Left lung (tissue), 4 donors: ENCODE measurements at regions not wholly inside any gene's neighbourhood (a gene's known extent, or its start where the extent isn't known, plus 50 kb on each side); places are given as distances from the start of the nearest gene placed in this dataset.

Source experiments
- ATAC-seq: fragments of 200-7000 bp; cut with Tn5 transposase; one replicate; pipeline ENCODE4 v1.9.1; 2020; ENCODE audit warnings: moderate library complexity
- DNase-seq, 4 donors: peaks; one replicate each; pipeline ENCODE4 v3.0.0-alpha.2; 2013 to 2020
- H3K27ac ChIP-seq, 2 donors: fragments of 200-600 bp; sonication (generic) in 1 of 2; one replicate each; pipeline versions ENCODE4 v1.5.0 to v1.8.0; 2020 to 2021
- H3K27me3 ChIP-seq, 2 donors: fragments of 200-600 bp; sonication (generic) in 1 of 2; one replicate each; pipeline versions ENCODE4 v1.5.0 to v1.8.0; 2020 to 2021
- H3K36me3 ChIP-seq, 2 donors: fragments of 200-600 bp; sonication (generic) in 1 of 2; one replicate each; pipeline versions ENCODE4 v1.5.0 to v1.8.0; 2020 to 2021
- H3K4me1 ChIP-seq, 2 donors: fragments of 200-600 bp; one replicate each; pipeline ENCODE4 v1.8.0; 2021
- H3K4me3 ChIP-seq, 2 donors: fragments of 200-600 bp; sonication (generic) in 1 of 2; one replicate each; pipeline versions ENCODE4 v1.5.0 to v1.8.0; 2020 to 2021; ENCODE audit warnings: mild to moderate bottlenecking in 1 of 2
- H3K9me3 ChIP-seq, 2 donors: fragments of 200-600 bp; sonication (generic) in 1 of 2; one replicate each; pipeline versions ENCODE4 v1.5.0 to v1.8.0; 2020 to 2021
- intact Hi-C, 2 donors: fragments of 100-400 bp; cut with DNase I; formaldehyde crosslinking; loops; one replicate each; pipeline versions ENCODE4 v1.11.2 to v1.14.2; 2022
- TF ChIP-seq, protein P1 (sequence below), 2 donors: fragments of 200-600 bp; sonication (generic) in 1 of 2; IDR thresholded peaks; one replicate each; pipeline versions ENCODE4 v1.5.0 to v1.8.0; 2021; ENCODE audit warnings: antibody characterized with exemption in 2 of 2
- donor health status: DM: no; HTN: yes; CAD: no.
- donor health status: DM: no; HTN: no; CAD: no.

DNA sequence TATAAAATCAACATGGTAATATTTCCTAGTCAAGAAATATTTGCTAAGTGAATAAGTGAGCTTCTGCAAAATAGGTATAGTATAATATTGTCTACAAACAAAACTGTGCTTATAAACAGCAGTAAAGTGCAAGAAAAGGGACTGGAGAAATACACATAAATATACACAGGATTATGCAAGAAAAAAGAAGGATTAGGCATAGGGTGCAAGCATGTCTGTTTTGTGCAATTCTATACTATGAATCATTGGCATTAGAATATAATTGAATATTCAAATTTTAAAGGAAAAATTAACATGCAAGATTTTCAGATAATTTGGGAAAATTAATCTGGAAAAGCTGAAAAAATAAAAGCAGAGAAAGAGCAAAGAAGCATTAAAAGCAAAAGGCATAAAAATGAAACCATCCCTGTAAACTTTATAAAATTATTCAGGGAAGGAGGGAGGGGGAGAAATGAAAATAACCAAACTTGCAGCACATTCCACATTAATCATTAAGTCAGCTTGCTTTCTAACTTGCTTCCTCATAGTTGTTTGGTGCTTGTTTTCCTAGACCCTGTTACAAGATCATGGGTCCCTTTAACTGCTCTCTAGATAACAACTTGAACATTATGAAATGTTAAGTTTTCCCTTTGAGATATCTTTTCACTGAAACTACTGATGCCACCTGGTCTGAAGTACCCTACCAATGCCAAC lies 147.4 kb upstream of the STAC start:
- no peaks in the 10 kb centered on the region for H3K36me3 ChIP-seq
- intact Hi-C loops, result no loop called here
- no peak overlapping the region for H3K27ac ChIP-seq
- H3K9me3 ChIP-seq, result peaks cover 0 to 18% of the 10 kb centered on the region in 2 donors
- TF ChIP-seq, protein P1, sequence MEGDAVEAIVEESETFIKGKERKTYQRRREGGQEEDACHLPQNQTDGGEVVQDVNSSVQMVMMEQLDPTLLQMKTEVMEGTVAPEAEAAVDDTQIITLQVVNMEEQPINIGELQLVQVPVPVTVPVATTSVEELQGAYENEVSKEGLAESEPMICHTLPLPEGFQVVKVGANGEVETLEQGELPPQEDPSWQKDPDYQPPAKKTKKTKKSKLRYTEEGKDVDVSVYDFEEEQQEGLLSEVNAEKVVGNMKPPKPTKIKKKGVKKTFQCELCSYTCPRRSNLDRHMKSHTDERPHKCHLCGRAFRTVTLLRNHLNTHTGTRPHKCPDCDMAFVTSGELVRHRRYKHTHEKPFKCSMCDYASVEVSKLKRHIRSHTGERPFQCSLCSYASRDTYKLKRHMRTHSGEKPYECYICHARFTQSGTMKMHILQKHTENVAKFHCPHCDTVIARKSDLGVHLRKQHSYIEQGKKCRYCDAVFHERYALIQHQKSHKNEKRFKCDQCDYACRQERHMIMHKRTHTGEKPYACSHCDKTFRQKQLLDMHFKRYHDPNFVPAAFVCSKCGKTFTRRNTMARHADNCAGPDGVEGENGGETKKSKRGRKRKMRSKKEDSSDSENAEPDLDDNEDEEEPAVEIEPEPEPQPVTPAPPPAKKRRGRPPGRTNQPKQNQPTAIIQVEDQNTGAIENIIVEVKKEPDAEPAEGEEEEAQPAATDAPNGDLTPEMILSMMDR (IDR thresholded peaks at IDR 0.05), result no peak
- no peak overlapping the region for H3K4me3 ChIP-seq
- H3K4me1 ChIP-seq, result no peaks in the 10 kb centered on the region
- H3K27me3 ChIP-seq, result no peaks in the 10 kb centered on the region
- ATAC-seq (no peak), DNase-seq (no peak)

DNA sequence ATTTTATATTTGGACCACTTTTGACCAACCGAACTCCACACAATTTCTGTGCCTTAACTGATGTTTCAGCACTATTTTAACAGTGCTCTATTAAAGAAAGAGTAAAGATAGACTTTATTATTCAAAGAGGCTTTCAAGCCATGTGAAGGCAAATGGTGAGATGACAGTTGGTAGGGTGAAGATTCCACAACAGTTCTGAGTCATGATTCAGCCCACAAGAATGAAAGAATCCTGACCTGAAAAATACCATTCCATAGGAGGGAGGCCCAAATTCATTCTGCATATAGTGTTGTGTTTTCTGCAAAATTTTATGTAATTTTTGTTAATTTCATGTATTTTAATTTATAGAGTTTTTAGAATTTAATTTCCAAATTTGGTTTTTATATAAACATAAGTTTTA lies 135.6 kb upstream of the STAC start:
- DNase-seq (no peak), ATAC-seq (no peak)
- Histone ChIP-seq H3K4me3 (no peak overlapping the region), H3K27me3 (no peaks in the 10 kb centered on the region), H3K36me3 (no peaks in the 10 kb centered on the region), H3K4me1 (no peaks in the 10 kb centered on the region), H3K27ac (no peak overlapping the region), H3K9me3 (no peaks in the 10 kb centered on the region)
- TF ChIP-seq, protein P1 (IDR thresholded peaks at IDR 0.05), result no peak
- intact Hi-C loops, result no loop called here

DNA sequence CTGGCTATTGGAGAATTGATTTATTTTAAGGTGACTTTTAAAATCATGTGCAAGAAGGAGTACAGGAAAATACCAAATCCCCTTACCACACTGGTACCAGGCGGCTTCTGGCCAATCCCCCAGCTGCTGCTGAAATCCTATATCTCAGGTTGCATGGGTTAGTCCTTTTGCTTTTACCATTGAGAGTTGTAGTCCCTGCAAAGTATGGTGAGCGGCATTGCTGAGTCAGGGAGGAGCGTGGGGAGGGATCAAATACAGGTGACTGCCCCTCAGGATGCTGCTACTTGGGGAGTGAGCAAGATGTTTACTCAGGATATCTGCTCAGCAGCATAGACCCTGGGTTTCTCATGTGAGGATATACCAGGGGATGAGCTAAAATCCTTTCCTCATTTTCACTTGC lies 131.9 kb upstream of the STAC start:
- DNase-seq, result no peak
- Histone ChIP-seq H3K36me3 (no peaks in the 10 kb centered on the region), H3K27ac (no peak overlapping the region), H3K4me3 (no peak overlapping the region), H3K4me1 (no peaks in the 10 kb centered on the region), H3K27me3 (no peaks in the 10 kb centered on the region), H3K9me3 (peaks cover 0 to 19% of the 10 kb centered on the region in 2 donors)
- no peak for ATAC-seq
- intact Hi-C loops, result no loop called here
- TF ChIP-seq, protein P1 (IDR thresholded peaks at IDR 0.05), result no peak

DNA sequence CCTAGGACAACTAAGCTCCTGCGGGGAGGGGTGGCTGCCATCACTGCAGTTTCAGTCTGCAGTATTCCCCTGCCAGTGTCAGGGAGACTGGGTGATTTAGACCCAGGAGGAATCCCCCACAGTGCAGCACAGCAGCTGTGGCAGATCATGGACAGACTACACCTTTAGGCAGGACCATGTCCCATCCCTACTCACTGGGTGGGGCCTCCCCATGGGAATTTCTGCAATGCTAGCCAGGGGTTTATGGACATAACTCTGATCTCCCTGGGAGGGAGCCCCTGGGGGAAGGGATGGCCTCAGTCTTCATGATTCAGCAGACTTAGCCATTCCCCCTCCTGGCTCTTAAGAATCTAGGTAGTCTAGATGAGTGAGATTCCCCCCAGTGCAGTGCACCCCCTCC lies 130.1 kb upstream of the STAC start:
- Histone ChIP-seq H3K27ac (no peak overlapping the region), H3K27me3 (no peaks in the 10 kb centered on the region), H3K9me3 (peaks cover 0 to 21% of the 10 kb centered on the region in 2 donors), H3K4me1 (no peaks in the 10 kb centered on the region), H3K4me3 (no peak overlapping the region), H3K36me3 (no peaks in the 10 kb centered on the region)
- DNase-seq, result no peak
- intact Hi-C loops, result no loop called here
- no peak for ATAC-seq
- TF ChIP-seq, protein P1 (IDR thresholded peaks at IDR 0.05), result no peak

DNA sequence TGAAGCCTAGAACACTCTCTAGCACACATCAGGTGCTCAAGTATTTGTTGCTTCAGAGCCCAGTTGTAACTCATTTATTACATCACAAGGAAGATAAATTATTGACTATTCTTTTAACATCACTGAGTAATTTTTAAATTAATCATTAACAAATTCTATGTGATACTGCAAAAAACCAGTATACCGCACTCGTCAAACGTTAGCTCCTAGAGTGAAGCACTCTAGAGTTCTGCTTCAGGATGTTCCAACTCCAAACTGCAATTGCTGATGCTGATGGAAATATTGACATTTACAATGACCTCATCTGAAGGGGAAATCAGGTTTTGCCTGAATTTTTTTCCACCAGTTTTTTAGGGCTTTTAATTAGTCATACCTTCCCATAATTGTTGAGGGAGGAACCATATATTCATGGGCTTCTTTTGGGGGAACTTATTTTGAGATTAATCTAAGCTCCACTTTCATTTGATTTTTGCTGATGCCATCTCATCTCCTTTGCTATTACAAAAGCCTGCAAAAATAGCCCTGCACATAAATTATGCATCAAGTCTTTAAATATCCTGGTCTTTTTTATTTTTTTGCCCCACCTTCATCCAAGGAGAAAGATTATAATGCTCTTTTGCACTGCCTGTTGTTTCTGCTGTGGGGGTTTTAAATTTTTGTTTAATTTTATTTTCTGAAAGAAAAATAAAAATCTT lies 123.0 kb upstream of the STAC start:
- no peak for ATAC-seq
- Histone ChIP-seq H3K36me3 (no peaks in the 10 kb centered on the region), H3K9me3 (peaks cover 0 to 15% of the 10 kb centered on the region in 2 donors), H3K27ac (no peak overlapping the region), H3K4me1 (no peaks in the 10 kb centered on the region), H3K4me3 (no peak overlapping the region), H3K27me3 (no peaks in the 10 kb centered on the region)
- intact Hi-C loops, result no loop called here
- DNase-seq, result no peak
- TF ChIP-seq, protein P1 (IDR thresholded peaks at IDR 0.05), result no peak
